Stimulated activated effector memory CD8-positive, alpha-beta T cell treated with anti-CD3 and anti-CD28 coated beads, Interleukin-12 subunit alpha, Interleukin-12 subunit beta, amount 100 ng/mL, for 72 hours (primary cell): ENCODE measurements at regions not wholly inside any gene's neighbourhood (a gene's known extent, or its start where the extent isn't known, plus 50 kb on each side); places are given as distances from the start of the nearest gene placed in this dataset.

Source experiments
- ATAC-seq: fragments of 150-1000 bp; cut with Tn5 transposase; 2 replicates; pipeline ENCODE4 v1.10.0; 2021
- DNase-seq, 2 donors: peaks; one replicate each; pipeline ENCODE4 v3.0.0; 2021 to 2022; ENCODE audit warnings: low spot score in 2 of 2
- H3K27ac Mint-ChIP-seq: one replicate; pipeline ENCODE4 v1.8.0; 2022; ENCODE audit warnings: mild to moderate bottlenecking, mixed read lengths
- H3K36me3 Mint-ChIP-seq: one replicate; pipeline ENCODE4 v1.8.0; 2022; ENCODE audit warnings: mild to moderate bottlenecking, mixed read lengths
- H3K4me1 Mint-ChIP-seq: one replicate; pipeline ENCODE4 v1.8.0; 2022; ENCODE audit warnings: mixed read lengths
- H3K4me3 Mint-ChIP-seq: one replicate; pipeline ENCODE4 v1.8.0; 2022; ENCODE audit warnings: mild to moderate bottlenecking, mixed read lengths
- H3K9me3 Mint-ChIP-seq: one replicate; pipeline ENCODE4 v1.8.0; 2022; ENCODE audit warnings: mixed read lengths

- H3K36me3 Mint-ChIP-seq: no peaks in the 10 kb centered on the region
- H3K4me1 Mint-ChIP-seq: peaks cover 20% of the 10 kb centered on the region
- H3K9me3 Mint-ChIP-seq: no peaks in the 10 kb centered on the region
- peak overlapping the region; percentile 2 for H3K27ac Mint-ChIP-seq
- no peak for DNase-seq
- ATAC-seq: no peak
- H3K4me3 Mint-ChIP-seq: no peak overlapping the region
These were observed 183.5 kb upstream of the TSC22D1 start for GRCh38 chr13:44759384-44760360.

GRCh38 chr13:44758630-44759383, 182.7 kb upstream of the TSC22D1 start:
- H3K9me3 Mint-ChIP-seq: no peaks in the 10 kb centered on the region
- peaks cover 20% of the 10 kb centered on the region for H3K4me1 Mint-ChIP-seq
- no peaks in the 10 kb centered on the region for H3K36me3 Mint-ChIP-seq
- H3K27ac Mint-ChIP-seq: peak overlapping the region; percentile 7
- ATAC-seq (peak; percentile 90), DNase-seq (no peak)
- no peak overlapping the region for H3K4me3 Mint-ChIP-seq

- H3K4me3 Mint-ChIP-seq: no peak overlapping the region
- DNase-seq: no peak
These were observed 181.5 kb upstream of the TSC22D1 start for GRCh38 chr13:44757671-44758070.

GRCh38 chr13:44756276-44756810, 180.2 kb upstream of the TSC22D1 start:
- no peak for DNase-seq
- H3K4me3 Mint-ChIP-seq: no peak overlapping the region

More at GRCh38 chr13:44757671-44758070, 181.5 kb upstream of the TSC22D1 start:
- Mint-ChIP-seq H3K9me3 (no peaks in the 10 kb centered on the region), H3K36me3 (no peaks in the 10 kb centered on the region), H3K27ac (no peak overlapping the region), H3K4me1 (peaks cover 20% of the 10 kb centered on the region)
- ATAC-seq: no peak

GRCh38 chr13:44755872-44756271, 179.7 kb upstream of the TSC22D1 start:
- H3K4me1 Mint-ChIP-seq: peaks cover 20% of the 10 kb centered on the region
- peak; percentile 72 for ATAC-seq
- no peaks in the 10 kb centered on the region for H3K36me3 Mint-ChIP-seq

More at GRCh38 chr13:44756276-44756810, 180.2 kb upstream of the TSC22D1 start:
- Mint-ChIP-seq H3K4me1 (peaks cover 20% of the 10 kb centered on the region), H3K27ac (no peak overlapping the region), H3K9me3 (no peaks in the 10 kb centered on the region), H3K36me3 (no peaks in the 10 kb centered on the region)
- no peak for ATAC-seq

GRCh38 chr13:44752164-44752563, 176.0 kb upstream of the TSC22D1 start:
- no peak for DNase-seq
- Mint-ChIP-seq H3K9me3 (no peaks in the 10 kb centered on the region), H3K36me3 (no peaks in the 10 kb centered on the region), H3K4me1 (peaks cover 5% of the 10 kb centered on the region), H3K27ac (no peak overlapping the region), H3K4me3 (no peak overlapping the region)
- no peak for ATAC-seq

More at GRCh38 chr13:44755872-44756271, 179.7 kb upstream of the TSC22D1 start:
- Mint-ChIP-seq H3K27ac (no peak overlapping the region), H3K4me3 (no peak overlapping the region), H3K9me3 (no peaks in the 10 kb centered on the region)
- DNase-seq: no peak

- H3K4me1 Mint-ChIP-seq: no peaks in the 10 kb centered on the region
- no peak overlapping the region for H3K27ac Mint-ChIP-seq
- H3K9me3 Mint-ChIP-seq: no peaks in the 10 kb centered on the region
- no peak overlapping the region for H3K4me3 Mint-ChIP-seq
- DNase-seq: no peak
- no peak for ATAC-seq
- H3K36me3 Mint-ChIP-seq: no peaks in the 10 kb centered on the region
These were observed 174.5 kb upstream of the TSC22D1 start for GRCh38 chr13:44750630-44751029.

- Mint-ChIP-seq H3K4me1 (no peaks in the 10 kb centered on the region), H3K4me3 (no peak overlapping the region), H3K9me3 (no peaks in the 10 kb centered on the region), H3K27ac (no peak overlapping the region), H3K36me3 (no peaks in the 10 kb centered on the region)
- DNase-seq (no peak), ATAC-seq (no peak)
These were observed 173.8 kb upstream of the TSC22D1 start for GRCh38 chr13:44749906-44750305.

- Mint-ChIP-seq H3K4me1 (no peaks in the 10 kb centered on the region), H3K4me3 (no peak overlapping the region), H3K36me3 (no peaks in the 10 kb centered on the region), H3K27ac (no peak overlapping the region), H3K9me3 (no peaks in the 10 kb centered on the region)
- ATAC-seq (no peak), DNase-seq (no peak)
These were observed 172.3 kb upstream of the TSC22D1 start for GRCh38 chr13:44748439-44748838.

- Mint-ChIP-seq H3K9me3 (no peaks in the 10 kb centered on the region), H3K4me3 (no peak overlapping the region), H3K4me1 (no peaks in the 10 kb centered on the region), H3K27ac (no peak overlapping the region), H3K36me3 (no peaks in the 10 kb centered on the region)
- ATAC-seq (no peak), DNase-seq (no peak)
These were observed 171.0 kb upstream of the TSC22D1 start for GRCh38 chr13:44747179-44747578.

GRCh38 chr13:44746690-44747089, 170.6 kb upstream of the TSC22D1 start:
- ATAC-seq (no peak), DNase-seq (no peak)
- no peaks in the 10 kb centered on the region for H3K4me1 Mint-ChIP-seq
- H3K9me3 Mint-ChIP-seq: no peaks in the 10 kb centered on the region
- no peaks in the 10 kb centered on the region for H3K36me3 Mint-ChIP-seq
- H3K27ac Mint-ChIP-seq: no peak overlapping the region
- no peak overlapping the region for H3K4me3 Mint-ChIP-seq

- ATAC-seq (no peak), DNase-seq (no peak)
- Mint-ChIP-seq H3K36me3 (no peaks in the 10 kb centered on the region), H3K4me3 (no peak overlapping the region), H3K4me1 (no peaks in the 10 kb centered on the region), H3K27ac (no peak overlapping the region), H3K9me3 (no peaks in the 10 kb centered on the region)
These were observed 168.9 kb upstream of the TSC22D1 start for GRCh38 chr13:44744880-44745633.

- H3K27ac Mint-ChIP-seq: no peak overlapping the region
- H3K36me3 Mint-ChIP-seq: no peaks in the 10 kb centered on the region
- no peak overlapping the region for H3K4me3 Mint-ChIP-seq
- no peaks in the 10 kb centered on the region for H3K4me1 Mint-ChIP-seq
- no peak for ATAC-seq
- no peaks in the 10 kb centered on the region for H3K9me3 Mint-ChIP-seq
- no peak for DNase-seq
These were observed 163.4 kb upstream of the TSC22D1 start for GRCh38 chr13:44739539-44739938.

GRCh38 chr13:44739120-44739519, 163.0 kb upstream of the TSC22D1 start:
- Mint-ChIP-seq H3K4me3 (no peak overlapping the region), H3K27ac (no peak overlapping the region), H3K9me3 (no peaks in the 10 kb centered on the region), H3K4me1 (no peaks in the 10 kb centered on the region), H3K36me3 (no peaks in the 10 kb centered on the region)
- ATAC-seq (no peak), DNase-seq (no peak)

- Mint-ChIP-seq H3K36me3 (no peaks in the 10 kb centered on the region), H3K9me3 (no peaks in the 10 kb centered on the region), H3K4me3 (no peak overlapping the region), H3K27ac (no peak overlapping the region), H3K4me1 (no peaks in the 10 kb centered on the region)
- DNase-seq (no peak), ATAC-seq (no peak)
These were observed 162.3 kb upstream of the TSC22D1 start for GRCh38 chr13:44738463-44738862.
